ENCODE measurements at regions not wholly inside any gene's neighbourhood (a gene's known extent, or its start where the extent isn't known, plus 50 kb on each side); places are given as distances from the start of the nearest gene placed in this dataset.

GRCh38 chr2:173762221-173762620 is 203.0 kb downstream of the SP3 start:
- WGBS, 2 donors = 45 to 78% methylated on average over 2 of the region's 2 CpGs
- Histone ChIP-seq H3K9me3 (no peaks in the 10 kb centered on the region), H3K4me3 (no peak overlapping the region), H3K27ac (no peak overlapping the region), H3K4me1 (peaks cover 0 to 3% (median 0%) of the 10 kb centered on the region in 3 donors), H3K36me3 (no peaks in the 10 kb centered on the region), H3K27me3 (peaks cover 0 to 3% (median 0%) of the 10 kb centered on the region in 4 donors)
- intact Hi-C loops (cut with DNase I) = no loop called here
- TF ChIP-seq POLR2A (IDR thresholded peaks at IDR 0.05) (no peak), CTCF (IDR thresholded peaks at IDR 0.05) (no peak)
- DNase-seq = no peak

- no peaks in the 10 kb centered on the region for H3K9me3 ChIP-seq
- no peak for TF ChIP-seq CTCF (IDR thresholded peaks at IDR 0.05)
- TF ChIP-seq POLR2A (IDR thresholded peaks at IDR 0.05) = no peak
- H3K4me1 ChIP-seq = peaks cover 0 to 3% (median 0%) of the 10 kb centered on the region in 3 donors
- no peak overlapping the region for H3K4me3 ChIP-seq
- no peaks in the 10 kb centered on the region for H3K36me3 ChIP-seq
- WGBS, 2 donors = 89 to 91% methylated on average over 2 of the region's 2 CpGs
- DNase-seq = no peak
- intact Hi-C loops (cut with DNase I) = no loop called here
- H3K27me3 ChIP-seq = peaks cover 0 to 3% (median 0%) of the 10 kb centered on the region in 4 donors
- no peak overlapping the region for H3K27ac ChIP-seq
These were observed 202.3 kb downstream of the SP3 start for GRCh38 chr2:173762864-173763263.

- Histone ChIP-seq H3K4me1 (peaks cover 0 to 3% (median 0%) of the 10 kb centered on the region in 3 donors), H3K27me3 (peaks cover 0 to 3% (median 0%) of the 10 kb centered on the region in 4 donors), H3K4me3 (no peak overlapping the region), H3K36me3 (no peaks in the 10 kb centered on the region), H3K27ac (no peak overlapping the region), H3K9me3 (no peaks in the 10 kb centered on the region)
- 60 to 83% methylated on average over 1 of the region's 1 CpG for WGBS, 2 donors
- no peak for TF ChIP-seq CTCF (IDR thresholded peaks at IDR 0.05)
- no peak for TF ChIP-seq POLR2A (IDR thresholded peaks at IDR 0.05)
- intact Hi-C loops (cut with DNase I) = no loop called here
- no peak for DNase-seq
These were observed 201.5 kb downstream of the SP3 start for GRCh38 chr2:173763641-173764040.

- Histone ChIP-seq H3K27me3 (peaks cover 0 to 3% (median 0%) of the 10 kb centered on the region in 4 donors), H3K9me3 (no peaks in the 10 kb centered on the region), H3K4me3 (no peak overlapping the region), H3K27ac (no peak overlapping the region), H3K4me1 (peaks cover 0 to 3% (median 0%) of the 10 kb centered on the region in 3 donors), H3K36me3 (no peaks in the 10 kb centered on the region)
- WGBS, 2 donors = 71% methylated on average over 6 of the region's 6 CpGs
- intact Hi-C loops (cut with DNase I) = no loop called here
- TF ChIP-seq CTCF (IDR thresholded peaks at IDR 0.05) (no peak), POLR2A (IDR thresholded peaks at IDR 0.05) (no peak)
- no peak for DNase-seq
These were observed 201.1 kb downstream of the SP3 start for GRCh38 chr2:173764094-173764493.

- DNase-seq = no peak
- intact Hi-C loops (cut with DNase I) = no loop called here
- Histone ChIP-seq H3K9me3 (no peaks in the 10 kb centered on the region), H3K4me3 (no peak overlapping the region), H3K27ac (no peak overlapping the region), H3K27me3 (peaks cover 0 to 3% (median 0%) of the 10 kb centered on the region in 4 donors), H3K36me3 (no peaks in the 10 kb centered on the region), H3K4me1 (no peaks in the 10 kb centered on the region)
- TF ChIP-seq POLR2A (IDR thresholded peaks at IDR 0.05) = no peak
- TF ChIP-seq CTCF (IDR thresholded peaks at IDR 0.05) = no peak
- 71 to 87% methylated on average over 7 to 8 of the region's 8 CpGs for WGBS, 2 donors
These were observed 198.5 kb downstream of the SP3 start for GRCh38 chr2:173766537-173767289.
